HG03521 (cell line): ENCODE measurements at regions not wholly inside any gene's neighbourhood (a gene's known extent, or its start where the extent isn't known, plus 50 kb on each side); places are given as distances from the start of the nearest gene placed in this dataset.
"Not testable (repeated sequence)": the region's sequence is repeated elsewhere in the genome, so short reads cannot be mapped to it uniquely, and the experiment has no call there.

Source experiments
- ATAC-seq: cut with Tn5 transposase; IDR thresholded peaks from one replicate; pipeline ENCODE4 v1.9.1; 2021; ENCODE audit warnings: mild to moderate bottlenecking, moderate library complexity; ENCODE audit not compliant: unreplicated experiment

DNA sequence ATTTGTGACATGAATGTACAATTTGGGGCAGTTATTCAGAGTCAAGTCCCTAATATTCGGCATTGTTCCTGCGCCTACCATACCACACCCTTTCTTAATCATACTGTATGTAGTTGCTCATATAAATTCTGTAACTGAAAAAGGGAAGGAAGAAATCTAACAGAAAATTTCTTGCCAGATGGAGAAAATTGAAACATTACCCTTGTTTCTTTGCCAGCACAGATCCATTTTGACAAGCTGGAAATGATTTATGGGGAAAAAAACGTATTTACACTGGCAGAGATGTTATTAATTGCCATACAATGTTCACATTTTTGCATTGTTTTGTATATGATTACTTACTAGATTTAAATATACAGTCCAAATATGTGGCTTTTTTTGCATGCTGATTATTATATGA is 363.8 kb upstream of the PKN2 start:
- no peak for ATAC-seq

DNA sequence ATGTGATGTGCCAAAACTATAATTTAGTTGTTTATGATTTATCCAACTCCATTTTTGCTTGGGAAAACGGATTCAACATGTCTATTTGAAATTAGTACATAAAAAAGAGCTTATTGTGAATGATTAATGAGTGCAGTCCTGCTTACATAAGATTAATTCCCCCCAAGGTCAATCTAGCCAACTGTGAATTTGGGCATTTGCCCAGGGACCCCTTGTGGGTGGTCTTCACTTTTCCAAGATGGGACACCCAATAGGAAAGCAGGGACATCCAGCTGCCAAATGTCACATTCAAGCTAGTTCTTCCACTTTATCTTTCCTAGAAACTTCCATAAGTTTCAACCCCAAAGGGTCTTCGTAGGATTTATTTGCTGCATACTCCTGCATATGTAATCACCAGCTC is 362.4 kb upstream of the PKN2 start:
- ATAC-seq, result no peak

DNA sequence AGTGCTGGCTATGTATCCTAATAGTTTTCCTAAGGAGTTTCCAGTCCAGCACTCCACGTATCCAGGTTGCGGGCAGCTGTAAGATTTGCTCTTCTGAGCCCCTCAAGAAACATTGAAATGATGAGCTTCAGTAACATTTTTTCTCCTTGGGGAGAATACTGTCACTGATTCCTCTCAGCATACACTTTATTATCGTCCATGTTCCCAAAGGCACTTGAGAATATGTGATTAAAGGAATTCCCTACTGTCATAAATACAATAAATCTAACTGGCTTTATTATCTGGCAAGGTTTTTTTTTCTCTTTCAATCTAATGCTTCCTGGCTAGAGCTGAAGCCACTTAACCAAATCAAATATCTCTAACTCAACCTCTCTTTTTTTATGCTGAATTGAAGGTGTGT is 359.2 kb upstream of the PKN2 start:
- no peak for ATAC-seq

DNA sequence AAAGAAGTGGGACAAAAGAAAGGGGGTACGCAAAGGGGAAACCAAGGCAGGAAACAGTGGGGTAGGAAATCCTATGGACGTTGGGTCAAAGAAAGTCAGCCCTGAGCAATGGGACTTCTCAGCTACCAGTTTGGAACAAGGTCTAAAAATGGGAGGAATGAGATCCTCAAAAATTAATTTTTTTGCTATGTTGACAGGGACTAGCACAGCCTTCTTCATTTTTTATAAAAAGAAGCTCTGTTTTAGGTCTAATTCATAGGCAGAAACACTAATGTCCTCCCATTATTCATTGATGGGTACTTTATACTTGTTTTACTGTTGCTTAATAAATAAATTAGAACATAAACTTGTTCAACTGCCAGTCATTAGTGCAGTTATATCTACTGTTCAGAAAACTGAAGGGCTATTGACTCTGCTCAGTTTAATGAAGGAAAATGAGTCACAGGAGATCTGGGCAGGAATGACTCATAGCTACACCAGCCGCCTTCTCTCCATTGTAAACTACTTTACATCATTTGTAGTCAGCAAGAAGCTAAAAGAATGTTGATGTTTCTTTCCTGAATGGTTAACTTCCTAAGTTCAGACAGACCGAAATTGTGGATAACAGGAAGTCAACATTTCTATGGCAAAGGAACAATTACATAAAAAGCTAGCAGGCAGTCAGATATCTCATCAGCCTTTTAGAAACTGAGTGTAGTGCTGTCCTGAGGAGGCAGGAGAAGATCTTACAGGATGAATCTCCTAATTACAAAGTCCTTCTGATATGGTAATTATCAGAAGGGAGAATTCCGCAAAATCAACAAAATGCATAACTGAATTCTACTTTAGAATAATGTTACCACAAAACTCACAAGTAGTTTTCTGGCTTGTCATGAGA is 356.4 kb upstream of the PKN2 start:
- ATAC-seq, result no peak

DNA sequence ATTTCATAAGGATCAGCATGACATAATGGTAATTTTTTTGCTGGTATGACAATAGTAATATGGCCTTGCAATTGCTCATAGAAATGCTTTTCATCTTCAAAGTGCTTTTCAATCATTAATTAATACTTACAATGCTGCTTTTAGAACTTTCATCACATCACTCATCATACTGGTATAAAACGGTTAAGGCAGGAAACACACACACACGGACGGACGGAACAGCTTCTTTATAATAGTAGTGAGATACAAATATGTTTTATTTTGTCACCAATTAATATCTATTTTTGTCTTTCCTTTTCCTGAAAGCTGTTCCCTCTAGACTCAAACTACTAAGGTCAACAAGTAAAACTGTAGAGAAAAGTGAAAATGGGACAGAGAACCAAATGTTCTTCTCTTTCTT is 353.9 kb upstream of the PKN2 start:
- no peak for ATAC-seq

DNA sequence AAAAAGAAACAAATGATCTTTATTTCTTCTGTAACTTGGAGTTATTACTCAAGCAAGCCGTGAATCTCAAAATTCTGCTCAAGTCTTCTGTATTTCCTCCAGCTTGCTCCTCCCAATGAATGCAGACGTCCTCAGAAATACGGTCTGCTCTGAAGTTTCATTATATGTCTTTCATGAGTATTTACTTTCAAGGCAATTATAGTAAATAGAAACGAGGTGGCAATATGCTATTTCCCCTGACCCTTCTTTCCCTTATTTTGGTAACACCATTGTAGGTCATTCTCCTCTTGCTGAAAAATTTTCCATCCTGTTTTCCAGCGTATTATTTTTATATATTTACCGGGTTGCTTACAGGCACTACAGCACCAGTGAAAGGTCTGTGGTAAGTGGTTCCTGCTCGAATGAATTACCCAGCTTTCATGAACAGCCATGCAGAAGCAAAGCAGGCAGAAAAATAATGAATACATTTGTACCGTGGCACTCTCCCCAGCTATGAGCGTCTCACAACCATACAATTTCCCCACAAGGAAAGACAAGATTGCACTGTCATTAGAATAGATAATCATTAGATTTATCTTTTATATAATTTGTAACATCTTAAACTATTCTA is 350.9 kb upstream of the PKN2 start:
- no peak for ATAC-seq

DNA sequence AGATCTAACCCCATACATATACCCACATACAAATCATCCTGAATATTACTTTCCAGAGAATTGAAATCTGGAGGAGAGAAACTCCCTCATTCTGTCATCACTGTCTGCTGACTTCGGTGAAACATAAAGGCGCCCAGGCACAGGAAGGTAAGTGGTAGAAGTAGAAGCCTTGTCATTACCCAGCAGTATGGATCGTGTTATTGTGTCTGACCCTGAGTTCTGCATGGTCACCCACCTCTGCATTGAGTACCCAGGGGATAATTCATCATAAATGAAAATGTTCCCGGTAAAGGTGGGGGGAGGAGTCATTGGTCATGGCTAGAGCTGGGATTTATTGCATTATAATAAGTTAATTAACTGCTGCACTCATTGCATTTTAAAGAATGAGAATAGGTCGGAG is 342.6 kb upstream of the PKN2 start:
- ATAC-seq, result no peak

DNA sequence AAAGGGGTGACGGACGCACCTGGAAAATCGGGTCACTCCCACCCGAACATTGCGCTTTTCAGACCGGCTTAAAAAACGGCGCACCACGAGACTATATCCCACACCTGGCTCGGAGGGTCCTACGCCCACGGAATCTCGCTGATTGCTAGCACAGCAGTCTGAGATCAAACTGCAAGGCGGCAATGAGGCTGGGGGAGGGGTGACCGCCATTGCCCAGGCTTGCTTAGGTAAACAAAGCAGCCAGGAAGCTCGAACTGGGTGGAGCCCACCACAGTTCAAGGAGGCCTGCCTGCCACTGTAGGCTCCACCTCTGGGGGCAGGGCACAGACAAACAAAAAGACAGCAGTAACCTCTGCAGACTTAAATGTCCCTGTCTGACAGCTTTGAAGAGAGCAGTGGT is 342.0 kb upstream of the PKN2 start:
- not testable (repeated sequence) for ATAC-seq

DNA sequence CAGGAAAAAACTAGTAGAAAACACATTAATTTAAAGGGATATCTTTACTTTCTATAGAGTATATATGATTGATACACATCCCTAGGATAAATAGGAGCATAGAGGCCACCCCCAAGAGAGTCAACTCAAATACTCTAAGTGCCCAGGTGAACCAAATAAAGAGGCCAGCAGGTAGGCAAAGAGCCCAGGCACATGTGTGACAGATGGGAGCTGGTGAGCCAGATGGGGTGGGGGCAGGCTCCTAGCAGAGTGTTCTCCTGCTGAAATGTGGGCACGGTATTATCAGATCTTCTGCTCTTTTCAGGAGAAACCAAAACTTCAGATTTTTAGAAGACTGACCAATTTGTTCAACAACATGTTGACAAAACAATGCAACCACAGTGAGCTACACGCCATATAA is 333.4 kb upstream of the PKN2 start:
- ATAC-seq, result no peak

DNA sequence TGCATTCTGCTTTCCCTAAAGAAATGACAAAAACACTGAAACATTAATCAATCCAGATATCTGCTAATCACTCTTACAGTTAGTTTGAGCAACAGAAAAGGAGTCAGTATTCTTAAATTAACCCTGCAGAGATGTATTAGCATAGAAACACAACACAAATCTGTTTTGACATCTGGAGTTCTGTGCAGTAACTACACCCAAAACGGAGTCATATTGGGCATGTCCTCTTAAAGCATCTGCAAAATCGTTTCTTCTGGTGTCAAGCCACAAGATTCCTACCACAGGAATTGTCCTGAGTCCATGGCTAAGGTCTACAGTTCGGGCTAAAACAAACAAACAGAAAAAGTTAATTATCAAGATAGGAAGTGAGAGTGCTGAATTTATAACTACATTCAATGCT is 332.1 kb upstream of the PKN2 start:
- no peak for ATAC-seq

DNA sequence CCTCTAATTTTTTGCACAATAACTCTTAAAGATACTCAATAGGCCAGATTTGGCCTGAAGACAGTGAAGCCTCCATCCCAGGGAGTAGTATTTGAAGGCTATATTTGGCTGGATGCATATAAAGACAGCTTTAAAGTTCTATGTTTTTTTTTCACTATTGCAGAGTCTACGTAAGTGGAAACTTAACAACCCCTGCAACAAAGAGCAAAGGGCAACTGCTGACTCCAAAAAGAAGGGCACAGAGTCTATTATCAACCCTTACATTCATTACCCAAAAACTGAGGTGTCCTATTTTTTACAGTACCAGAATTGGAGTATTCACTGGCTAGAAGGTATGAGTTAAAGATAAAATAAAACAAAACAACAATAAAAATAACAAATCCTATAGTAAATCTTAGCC is 329.8 kb upstream of the PKN2 start:
- ATAC-seq, result no peak

DNA sequence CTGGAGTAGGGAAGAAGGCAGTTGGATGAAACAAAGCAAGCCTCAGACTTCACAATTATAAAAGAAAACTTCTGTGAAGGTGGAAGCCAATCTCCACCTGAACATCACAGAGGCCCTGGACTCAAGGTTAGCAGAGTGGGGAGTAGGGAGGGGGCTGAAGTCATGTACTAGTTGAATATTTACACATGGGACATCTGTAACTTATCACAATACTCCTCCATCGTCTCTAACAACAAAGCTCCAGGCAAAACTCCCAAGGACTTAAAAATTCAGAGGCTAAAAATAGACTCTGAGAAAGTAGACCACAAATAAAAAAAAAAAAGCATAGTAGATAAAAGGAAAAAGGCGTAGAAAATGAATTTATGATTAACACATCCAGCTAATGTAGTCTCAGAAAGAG is 326.3 kb upstream of the PKN2 start:
- no peak for ATAC-seq

DNA sequence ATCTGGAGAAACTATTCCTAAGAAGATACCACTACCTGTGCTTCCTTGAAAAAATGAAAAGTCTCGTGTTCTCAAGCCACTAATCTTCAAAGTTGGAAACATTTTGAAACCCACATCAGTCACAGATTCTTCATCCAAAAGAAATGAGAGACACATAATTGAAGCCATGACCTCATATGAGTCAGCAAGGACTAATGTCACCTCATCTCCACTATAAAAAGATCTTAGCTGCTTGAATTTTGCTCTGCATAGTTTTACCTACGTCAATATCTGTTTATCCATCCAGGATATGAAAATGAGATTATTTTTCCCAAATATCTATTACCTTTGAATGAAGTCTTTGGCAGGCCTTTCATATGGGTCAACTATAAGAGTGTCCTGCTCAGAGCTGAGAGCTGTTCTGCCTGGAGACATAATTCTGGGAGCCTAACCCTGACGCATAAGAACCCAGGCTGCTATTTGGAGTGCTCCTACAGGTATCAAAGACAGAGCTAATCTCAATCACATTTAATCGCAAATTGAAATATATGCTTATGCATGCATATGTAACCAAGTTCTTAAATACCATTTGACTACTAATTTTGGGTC is 312.5 kb upstream of the PKN2 start:
- no peak for ATAC-seq

DNA sequence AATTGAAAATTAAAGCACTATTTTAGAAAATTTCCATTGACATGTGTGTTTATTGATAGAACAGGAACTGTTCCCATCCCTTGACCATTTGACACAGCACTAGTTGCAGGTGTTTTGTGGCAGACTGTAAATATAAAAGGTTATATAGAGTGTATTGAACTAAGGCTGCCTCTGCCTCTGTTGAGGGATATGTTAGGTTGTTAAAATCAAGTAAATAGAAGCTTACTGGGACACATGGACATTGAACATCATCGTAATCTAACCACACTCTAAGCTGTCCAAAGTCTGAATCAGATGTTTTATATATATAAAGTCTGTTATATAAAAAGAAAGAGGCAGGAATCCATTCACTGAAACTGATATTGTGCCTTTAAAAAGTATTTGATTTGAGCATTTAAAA is 308.1 kb upstream of the PKN2 start:
- ATAC-seq, result no peak

DNA sequence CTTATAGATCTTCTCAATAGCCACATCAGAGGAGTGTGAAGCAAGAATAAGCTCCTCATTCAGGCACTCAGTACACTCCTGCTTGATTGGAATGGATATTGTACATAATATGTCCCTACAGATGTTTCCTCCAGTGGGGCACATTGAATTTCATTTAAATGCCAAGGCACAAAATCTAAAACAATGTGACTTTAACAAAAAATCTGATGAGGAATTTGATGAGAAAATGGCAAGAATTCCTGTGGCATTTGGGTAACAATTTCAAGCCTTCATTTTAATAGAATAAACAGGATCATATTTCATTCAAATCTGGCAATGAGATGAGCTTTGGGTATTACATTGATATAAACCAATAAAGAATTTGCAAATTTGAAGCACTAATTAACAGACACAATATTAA is 307.7 kb upstream of the PKN2 start:
- no peak for ATAC-seq

DNA sequence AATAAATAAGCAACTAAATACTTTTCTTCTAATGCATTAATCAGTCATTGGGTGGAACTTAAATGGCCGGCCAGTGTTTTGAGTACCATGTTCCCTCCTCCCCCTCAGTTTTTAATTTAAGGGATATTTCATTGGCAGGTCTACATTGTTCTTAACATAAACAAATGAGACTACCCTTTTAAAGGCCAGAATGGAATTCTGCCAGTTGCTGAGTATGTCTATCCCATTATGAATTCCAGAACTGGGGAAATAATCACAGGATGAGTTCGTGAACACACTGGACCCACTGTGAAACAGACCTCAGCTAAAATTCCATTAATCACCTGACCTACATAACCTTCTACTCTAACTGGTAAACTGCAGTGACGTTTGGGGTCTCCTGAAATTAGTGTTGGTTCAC is 305.5 kb upstream of the PKN2 start:
- no peak for ATAC-seq

DNA sequence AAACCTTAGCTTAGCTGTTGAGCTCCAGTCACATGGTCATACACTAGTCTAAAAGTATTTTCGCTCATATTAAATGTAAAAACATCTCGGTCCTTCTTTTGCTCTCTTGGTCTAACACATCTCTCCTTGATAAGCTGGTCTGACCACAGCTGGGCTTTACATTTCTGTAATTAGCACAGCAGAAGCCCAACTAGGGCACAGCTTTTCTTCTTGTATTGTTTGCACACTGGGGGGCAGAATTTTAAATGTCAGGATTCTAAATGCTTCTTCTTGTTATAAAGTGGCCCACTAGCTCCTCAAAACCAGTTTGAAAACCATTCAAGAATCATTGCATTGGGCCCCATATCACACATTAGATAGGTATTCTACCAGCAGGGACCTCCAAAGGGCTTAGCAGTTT is 289.1 kb upstream of the PKN2 start:
- ATAC-seq, result no peak

DNA sequence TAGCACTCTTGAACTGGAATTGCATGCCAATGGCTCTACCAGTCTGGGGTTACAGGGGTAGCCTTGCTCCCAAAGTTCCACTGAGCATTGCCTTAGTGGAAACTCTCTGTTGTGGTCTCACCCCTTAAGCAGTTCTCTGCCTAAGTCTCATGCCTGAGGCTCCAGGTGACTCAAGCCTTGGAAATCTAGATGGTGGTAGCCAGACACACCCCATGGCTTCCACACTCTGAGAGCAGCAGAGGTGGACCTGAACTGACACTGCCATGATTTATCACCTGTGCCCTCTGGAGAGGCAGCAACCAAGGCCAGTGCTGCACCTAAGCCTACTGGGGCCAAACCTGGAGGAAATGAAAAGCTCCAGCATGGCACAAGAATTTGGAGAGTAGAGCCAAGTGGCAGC is 285.7 kb upstream of the PKN2 start:
- ATAC-seq, result no peak

DNA sequence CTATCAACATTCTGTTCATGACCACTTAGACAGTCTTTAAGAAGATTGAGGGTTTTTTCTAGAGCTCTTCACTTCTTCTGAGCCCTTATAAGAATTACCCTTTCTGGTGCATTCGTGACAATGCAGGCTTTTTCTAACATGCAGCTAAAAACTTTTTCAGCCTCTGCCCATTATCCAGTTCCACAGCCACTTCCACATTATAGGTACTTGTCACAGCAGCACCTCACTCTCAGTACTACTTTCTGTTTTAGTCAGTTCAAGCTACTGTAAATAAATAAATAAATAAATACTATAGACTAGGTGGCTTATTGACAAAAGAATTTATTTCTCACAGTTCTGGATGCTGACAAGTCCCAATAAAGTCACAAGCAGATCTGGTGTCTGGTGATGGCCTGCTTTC is 284.4 kb upstream of the PKN2 start:
- ATAC-seq, result peak; percentile 86

DNA sequence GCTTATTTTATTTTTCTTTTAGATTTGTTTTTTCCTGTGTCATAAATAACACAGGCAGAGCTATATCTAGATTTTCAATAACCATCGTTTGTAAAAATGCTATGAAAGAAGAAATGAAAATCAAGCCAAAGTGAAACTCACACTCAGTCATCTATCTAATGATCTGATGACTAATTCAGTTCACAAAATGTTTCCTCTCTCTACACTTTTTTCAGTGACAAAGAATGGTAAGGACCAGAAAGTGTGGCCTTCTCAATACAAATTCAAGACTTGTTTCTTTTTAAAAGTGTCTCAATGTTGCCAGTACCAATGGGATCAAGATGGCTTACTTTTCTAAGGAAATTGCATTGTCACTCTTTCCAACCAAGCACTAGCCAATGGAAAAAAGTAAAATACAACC is 282.8 kb upstream of the PKN2 start:
- ATAC-seq, result peak; percentile 74

DNA sequence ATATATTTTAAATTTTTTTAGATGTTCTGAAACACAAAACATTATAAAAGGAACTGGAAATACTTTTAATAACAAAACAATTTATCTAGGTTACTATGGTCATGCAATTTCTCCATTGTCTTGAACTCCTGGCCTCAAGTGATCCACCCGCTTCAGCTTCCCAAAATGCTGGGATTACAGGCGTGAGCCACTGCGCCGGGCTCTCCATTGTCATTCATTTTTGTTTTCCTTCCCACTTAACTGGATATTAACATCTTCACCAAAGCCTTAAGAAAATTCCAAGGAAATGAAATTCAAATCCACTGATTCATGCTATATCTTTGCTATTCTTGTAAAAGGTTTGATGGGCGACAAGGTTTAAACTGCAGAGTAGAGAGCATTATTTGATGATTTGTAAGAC is 279.5 kb upstream of the PKN2 start:
- ATAC-seq, result no peak

DNA sequence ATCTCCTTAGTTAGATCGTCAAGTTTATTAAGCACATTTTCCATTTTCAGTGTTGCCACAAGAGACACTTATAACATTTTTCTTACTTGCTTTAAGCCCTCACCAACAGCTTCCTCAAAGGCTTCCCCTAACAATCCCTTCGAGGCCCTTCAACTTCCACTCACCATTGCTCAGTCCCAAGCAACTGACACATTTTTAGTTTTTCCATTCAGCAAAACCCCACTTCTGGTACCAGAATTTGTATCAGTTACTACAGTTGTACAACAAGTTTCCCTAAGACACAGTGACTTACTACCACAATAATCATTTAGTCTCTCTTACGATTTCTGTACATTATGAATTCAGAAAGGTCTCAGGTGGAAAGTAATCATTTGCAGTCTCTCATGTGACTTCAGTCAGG is 276.8 kb upstream of the PKN2 start:
- ATAC-seq, result no peak
